ENCODE measurements at regions not wholly inside any gene's neighbourhood (a gene's known extent, or its start where the extent isn't known, plus 50 kb on each side); places are given as distances from the start of the nearest gene placed in this dataset.

- H3K36me3 ChIP-seq (replicated peaks; ENCODE audit: control insufficient read depth, insufficient read depth, low read length): no peaks in the 10 kb centered on the region
- no peak overlapping the region for H3K4me3 ChIP-seq (ENCODE audit: insufficient read depth, low read depth, low read length)
- H3K27me3 ChIP-seq (ENCODE audit: control insufficient read depth, insufficient read depth, low read length): peaks cover 2% of the 10 kb centered on the region; the same call in 1 of the 2 replicates
- no peak for DNase-seq
Measured at GRCh38 chr13:40181203-40181845, 485.1 kb downstream of the FOXO1 start.

- Histone ChIP-seq H3K4me3 (ENCODE audit: insufficient read depth, low read depth, low read length) (no peak overlapping the region), H3K36me3 (replicated peaks; ENCODE audit: control insufficient read depth, insufficient read depth, low read length) (no peaks in the 10 kb centered on the region), H3K27me3 (ENCODE audit: control insufficient read depth, insufficient read depth, low read length) (peaks cover under 1% of the 10 kb centered on the region; the same call in 1 of the 2 replicates)
- DNase-seq: no peak
Measured at GRCh38 chr13:40182591-40182990, 483.9 kb downstream of the FOXO1 start.

- DNase-seq: no peak
- Histone ChIP-seq H3K4me3 (ENCODE audit: insufficient read depth, low read depth, low read length) (no peak overlapping the region), H3K36me3 (replicated peaks; ENCODE audit: control insufficient read depth, insufficient read depth, low read length) (no peaks in the 10 kb centered on the region), H3K27me3 (ENCODE audit: control insufficient read depth, insufficient read depth, low read length) (no peaks in the 10 kb centered on the region)
Measured at GRCh38 chr13:40185414-40185813, 481.0 kb downstream of the FOXO1 start.

- Histone ChIP-seq H3K36me3 (replicated peaks; ENCODE audit: control insufficient read depth, insufficient read depth, low read length) (no peaks in the 10 kb centered on the region), H3K4me3 (ENCODE audit: insufficient read depth, low read depth, low read length) (no peak overlapping the region), H3K27me3 (ENCODE audit: control insufficient read depth, insufficient read depth, low read length) (no peaks in the 10 kb centered on the region)
- no peak for DNase-seq
Measured at GRCh38 chr13:40186041-40186440, 480.4 kb downstream of the FOXO1 start.

- DNase-seq: no peak
- no peak overlapping the region for H3K4me3 ChIP-seq (ENCODE audit: insufficient read depth, low read depth, low read length)
- no peaks in the 10 kb centered on the region for H3K36me3 ChIP-seq (replicated peaks; ENCODE audit: control insufficient read depth, insufficient read depth, low read length)
- no peaks in the 10 kb centered on the region for H3K27me3 ChIP-seq (ENCODE audit: control insufficient read depth, insufficient read depth, low read length)
Measured at GRCh38 chr13:40186626-40187323, 479.7 kb downstream of the FOXO1 start.

- Histone ChIP-seq H3K36me3 (replicated peaks; ENCODE audit: control insufficient read depth, insufficient read depth, low read length) (no peaks in the 10 kb centered on the region), H3K27me3 (ENCODE audit: control insufficient read depth, insufficient read depth, low read length) (no peaks in the 10 kb centered on the region), H3K4me3 (ENCODE audit: insufficient read depth, low read depth, low read length) (no peak overlapping the region)
- DNase-seq: no peak
Measured at GRCh38 chr13:40187324-40187795, 479.1 kb downstream of the FOXO1 start.

- Histone ChIP-seq H3K4me3 (ENCODE audit: insufficient read depth, low read depth, low read length) (no peak overlapping the region), H3K36me3 (replicated peaks; ENCODE audit: control insufficient read depth, insufficient read depth, low read length) (no peaks in the 10 kb centered on the region), H3K27me3 (ENCODE audit: control insufficient read depth, insufficient read depth, low read length) (no peaks in the 10 kb centered on the region)
- peak; percentile 49 for DNase-seq
Measured at GRCh38 chr13:40187841-40188591, 478.4 kb downstream of the FOXO1 start.

GRCh38 chr13:40189426-40189825, 477.0 kb downstream of the FOXO1 start:
- no peak overlapping the region for H3K4me3 ChIP-seq (ENCODE audit: insufficient read depth, low read depth, low read length)
- H3K27me3 ChIP-seq (ENCODE audit: control insufficient read depth, insufficient read depth, low read length): no peaks in the 10 kb centered on the region
- H3K36me3 ChIP-seq (replicated peaks; ENCODE audit: control insufficient read depth, insufficient read depth, low read length): no peaks in the 10 kb centered on the region
- DNase-seq: no peak

- DNase-seq: peak; percentile 27
- Histone ChIP-seq H3K36me3 (replicated peaks; ENCODE audit: control insufficient read depth, insufficient read depth, low read length) (no peaks in the 10 kb centered on the region), H3K4me3 (ENCODE audit: insufficient read depth, low read depth, low read length) (no peak overlapping the region), H3K27me3 (ENCODE audit: control insufficient read depth, insufficient read depth, low read length) (no peaks in the 10 kb centered on the region)
Measured at GRCh38 chr13:40189898-40190630, 476.4 kb downstream of the FOXO1 start.

- no peaks in the 10 kb centered on the region for H3K36me3 ChIP-seq (replicated peaks; ENCODE audit: control insufficient read depth, insufficient read depth, low read length)
- no peaks in the 10 kb centered on the region for H3K27me3 ChIP-seq (ENCODE audit: control insufficient read depth, insufficient read depth, low read length)
- DNase-seq: no peak
Measured at GRCh38 chr13:40190641-40191100, 475.8 kb downstream of the FOXO1 start.

GRCh38 chr13:40191186-40191980, 475.1 kb downstream of the FOXO1 start:
- no peak for DNase-seq
- Histone ChIP-seq H3K36me3 (replicated peaks; ENCODE audit: control insufficient read depth, insufficient read depth, low read length) (no peaks in the 10 kb centered on the region), H3K4me3 (ENCODE audit: insufficient read depth, low read depth, low read length) (no peak overlapping the region), H3K27me3 (ENCODE audit: control insufficient read depth, insufficient read depth, low read length) (no peaks in the 10 kb centered on the region)

More at GRCh38 chr13:40190641-40191100, 475.8 kb downstream of the FOXO1 start:
- H3K4me3 ChIP-seq (ENCODE audit: insufficient read depth, low read depth, low read length): no peak overlapping the region

- no peak overlapping the region for H3K4me3 ChIP-seq (ENCODE audit: insufficient read depth, low read depth, low read length)
- no peaks in the 10 kb centered on the region for H3K27me3 ChIP-seq (ENCODE audit: control insufficient read depth, insufficient read depth, low read length)
- no peaks in the 10 kb centered on the region for H3K36me3 ChIP-seq (replicated peaks; ENCODE audit: control insufficient read depth, insufficient read depth, low read length)
- no peak for DNase-seq
Measured at GRCh38 chr13:40192452-40192851, 474.0 kb downstream of the FOXO1 start.

GRCh38 chr13:40192858-40193257, 473.6 kb downstream of the FOXO1 start:
- DNase-seq: no peak
- H3K27me3 ChIP-seq (ENCODE audit: control insufficient read depth, insufficient read depth, low read length): no peaks in the 10 kb centered on the region
- H3K36me3 ChIP-seq (replicated peaks; ENCODE audit: control insufficient read depth, insufficient read depth, low read length): no peaks in the 10 kb centered on the region
- no peak overlapping the region for H3K4me3 ChIP-seq (ENCODE audit: insufficient read depth, low read depth, low read length)
